ENCODE measurements at regions not wholly inside any gene's neighbourhood (a gene's known extent, or its start where the extent isn't known, plus 50 kb on each side); places are given as distances from the start of the nearest gene placed in this dataset.

DNA sequence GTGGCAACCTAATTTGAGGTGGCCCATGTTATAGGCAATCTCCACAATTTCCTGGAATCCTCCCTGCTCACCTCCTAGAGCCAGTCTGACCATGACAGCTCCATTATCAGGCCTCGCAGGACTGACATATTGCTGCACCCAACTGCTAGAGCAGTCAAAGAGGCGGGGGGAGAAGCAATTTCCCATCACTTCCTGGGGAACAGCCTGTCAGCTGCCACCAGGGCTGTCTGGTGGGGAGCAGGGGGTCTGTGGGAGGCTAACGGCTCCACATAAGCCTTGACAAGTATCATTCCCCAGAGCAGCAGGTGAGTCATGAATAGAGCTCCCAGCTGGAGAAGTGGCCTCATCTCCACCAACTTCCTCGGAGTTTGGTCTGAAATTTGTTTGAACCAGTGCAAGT is 322.9 kb downstream of the MATN1 start:
- DNase-seq: no peak

DNA sequence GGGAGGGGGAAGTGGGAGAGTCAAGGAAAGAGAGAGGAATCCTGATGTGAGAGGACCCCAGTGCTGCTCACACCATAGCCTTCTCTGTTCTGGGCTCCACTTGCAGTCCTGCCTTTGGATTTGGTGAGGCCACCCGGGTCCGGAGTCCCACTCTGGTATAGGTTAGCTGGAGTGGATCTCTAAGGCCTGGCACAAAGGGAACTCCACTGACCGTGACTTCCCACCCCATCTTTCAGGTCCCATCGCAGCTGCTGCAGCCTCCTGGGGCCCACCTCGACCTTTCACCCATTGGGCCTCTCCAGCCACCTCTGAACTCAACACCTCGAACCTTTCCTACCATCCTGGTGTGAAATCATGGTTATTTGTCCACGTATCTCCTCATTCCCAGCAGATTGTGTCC is 324.4 kb downstream of the MATN1 start:
- DNase-seq: no peak

DNA sequence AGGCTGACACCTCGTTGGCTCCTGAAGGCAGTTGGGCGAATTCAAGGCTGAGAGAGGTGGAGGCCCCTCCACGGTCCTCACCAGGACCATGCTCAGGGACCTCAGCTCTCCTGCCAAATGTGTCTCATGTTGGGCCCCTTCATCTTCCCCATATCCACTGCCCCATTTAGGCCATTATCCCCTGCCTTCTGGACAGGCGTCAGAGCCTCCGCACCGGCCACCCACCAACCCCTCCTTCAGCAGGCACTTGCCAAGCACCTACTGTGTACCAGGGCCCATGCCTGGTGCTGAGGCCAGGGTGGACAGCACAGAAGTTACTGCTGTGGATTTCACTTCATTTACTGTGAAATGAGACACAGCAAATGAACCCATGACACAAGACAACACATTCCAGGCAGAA is 325.8 kb downstream of the MATN1 start:
- no peak for DNase-seq

DNA sequence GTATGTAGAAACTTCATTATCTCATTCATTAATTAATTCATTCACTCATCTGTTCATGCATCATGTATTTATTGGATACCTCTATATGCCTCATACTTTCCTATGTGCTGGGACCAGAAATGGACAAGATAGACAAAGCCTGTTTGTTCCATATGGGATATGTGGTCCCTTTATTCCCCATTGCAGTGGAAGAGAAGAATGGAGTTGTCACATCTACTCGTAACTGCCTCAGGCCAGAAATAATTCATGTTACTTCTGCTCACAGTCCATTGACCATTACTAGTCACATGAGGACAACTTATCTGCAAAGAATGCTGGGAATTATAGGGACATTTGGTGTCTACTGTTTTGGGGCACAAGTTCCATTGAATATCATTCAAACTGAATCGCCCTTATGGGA is 327.8 kb downstream of the MATN1 start:
- no peak for DNase-seq

GRCh38 chr1:30388386-30388785 is 335.0 kb downstream of the MATN1 start:
- no peak for DNase-seq

- no peak for DNase-seq
These were observed 337.0 kb downstream of the MATN1 start for GRCh38 chr1:30386156-30386926.

DNA sequence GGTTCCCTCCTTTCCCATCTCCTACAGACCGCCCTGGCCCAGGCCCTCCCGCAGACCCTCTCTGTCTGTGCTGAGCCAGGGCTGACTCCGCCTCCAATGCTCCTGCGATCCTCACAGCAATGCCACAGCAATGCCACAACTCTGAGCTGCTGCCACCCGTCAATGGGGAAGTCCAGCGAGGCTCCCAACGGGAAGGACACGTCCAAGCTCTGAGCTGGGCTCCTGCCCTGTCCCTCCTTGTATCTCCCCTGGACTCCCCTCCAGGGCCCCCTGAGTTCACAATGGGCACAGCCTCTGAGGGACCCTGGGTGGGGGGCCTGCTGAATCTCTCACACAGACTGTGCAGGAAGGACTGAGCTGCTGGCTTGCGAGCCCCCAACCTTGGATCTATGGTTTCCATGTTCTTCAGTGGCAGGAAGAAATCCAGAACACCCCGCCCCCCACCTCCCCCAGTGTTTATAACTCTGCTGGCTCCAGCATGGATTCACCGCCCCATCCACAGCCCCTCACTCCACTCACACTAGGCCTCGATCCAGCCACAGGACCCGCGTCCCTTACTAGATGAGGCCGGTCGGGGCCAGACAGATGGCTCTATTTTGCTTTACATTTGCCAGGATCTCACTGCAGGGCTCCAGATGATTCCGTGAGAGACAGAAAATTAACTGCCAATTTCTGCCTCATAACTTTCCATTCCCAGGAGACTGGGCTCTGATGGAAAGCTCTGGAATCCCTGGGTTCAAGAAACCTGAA is 338.0 kb downstream of the MATN1 start:
- DNase-seq: no peak

- DNase-seq: no peak
These were observed 338.8 kb downstream of the MATN1 start for GRCh38 chr1:30384286-30385245.

DNA sequence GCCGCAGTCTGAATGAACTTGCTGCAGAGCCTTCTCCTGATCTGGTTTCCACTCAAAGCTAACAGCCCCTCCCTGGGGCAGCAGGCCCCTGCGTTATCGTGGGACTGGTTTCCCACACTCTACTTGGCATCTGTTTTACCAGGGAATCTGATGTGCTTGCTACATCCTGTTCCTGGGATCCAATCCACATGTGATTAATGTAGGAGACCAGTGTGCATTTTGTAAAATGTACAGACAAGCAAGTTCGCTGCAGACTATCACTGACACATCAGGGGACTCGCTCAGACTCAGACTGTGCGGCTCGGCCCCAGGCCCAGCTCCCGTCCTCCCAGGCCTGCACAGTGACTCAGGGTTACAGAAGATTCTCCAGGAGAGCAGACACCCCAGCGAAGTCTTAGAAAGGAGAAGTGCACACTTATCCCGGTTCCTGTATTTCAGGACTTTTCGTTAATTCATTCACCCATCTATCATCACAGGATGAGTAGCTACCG is 340.1 kb downstream of the MATN1 start:
- DNase-seq: no peak

DNA sequence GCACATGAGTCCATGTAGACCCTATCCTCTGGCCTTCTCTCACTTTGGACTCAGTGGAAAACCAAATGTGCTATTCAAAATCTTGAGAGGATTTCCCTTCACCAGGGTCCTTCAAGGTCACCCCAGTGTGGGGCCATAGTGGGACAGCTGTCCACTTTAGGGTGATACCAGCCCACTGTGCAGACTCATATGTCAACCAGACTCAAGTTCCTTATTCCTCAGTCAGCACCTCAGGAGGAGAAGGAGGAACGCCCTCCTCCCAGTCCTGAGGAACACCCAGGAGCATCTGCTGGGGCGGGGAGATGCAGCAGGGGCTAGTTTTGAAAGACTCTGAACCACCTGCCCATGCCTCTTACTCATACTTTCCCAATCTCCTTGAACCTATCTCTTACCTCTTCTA is 340.9 kb downstream of the MATN1 start:
- no peak for DNase-seq

DNA sequence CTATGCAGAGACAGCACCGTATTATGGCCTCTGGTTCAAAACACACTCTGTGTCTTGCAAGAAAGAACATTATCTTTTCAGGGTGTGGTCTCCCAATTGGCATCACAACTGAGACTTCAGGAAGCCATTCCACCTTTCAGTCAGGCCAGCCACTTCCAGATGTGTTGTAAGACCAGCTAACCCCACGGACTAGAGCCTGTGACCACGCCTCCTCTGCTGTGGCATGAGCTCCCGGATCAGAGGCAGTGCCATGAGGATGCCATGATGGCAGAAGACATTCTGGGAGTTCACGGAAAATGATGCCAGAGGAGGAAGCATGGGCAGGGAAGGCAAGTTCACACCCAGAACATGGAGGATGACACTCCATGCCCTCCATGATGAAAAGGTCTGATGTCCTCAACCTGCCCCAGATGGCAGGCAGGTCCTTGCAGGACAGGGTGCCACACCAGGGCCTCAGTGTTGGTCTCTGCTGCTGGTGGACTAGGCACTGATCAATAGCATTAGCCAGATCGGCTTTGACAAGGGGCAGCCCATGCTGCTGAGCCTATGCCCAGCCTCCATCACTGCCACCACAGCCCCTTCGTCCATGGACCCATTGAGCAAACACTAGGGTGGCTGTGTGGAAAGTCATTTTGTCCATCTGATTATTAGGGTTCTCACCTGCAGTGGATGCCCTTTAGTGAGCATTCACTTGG is 341.6 kb downstream of the MATN1 start:
- DNase-seq: no peak

- no peak for DNase-seq
These were observed 342.1 kb downstream of the MATN1 start for GRCh38 chr1:30381266-30381665.

- no peak for DNase-seq
These were observed 342.8 kb downstream of the MATN1 start for GRCh38 chr1:30380625-30380984.

- peak; percentile 22 to 64 for DNase-seq
These were observed 343.4 kb downstream of the MATN1 start for GRCh38 chr1:30379684-30380624.

DNA sequence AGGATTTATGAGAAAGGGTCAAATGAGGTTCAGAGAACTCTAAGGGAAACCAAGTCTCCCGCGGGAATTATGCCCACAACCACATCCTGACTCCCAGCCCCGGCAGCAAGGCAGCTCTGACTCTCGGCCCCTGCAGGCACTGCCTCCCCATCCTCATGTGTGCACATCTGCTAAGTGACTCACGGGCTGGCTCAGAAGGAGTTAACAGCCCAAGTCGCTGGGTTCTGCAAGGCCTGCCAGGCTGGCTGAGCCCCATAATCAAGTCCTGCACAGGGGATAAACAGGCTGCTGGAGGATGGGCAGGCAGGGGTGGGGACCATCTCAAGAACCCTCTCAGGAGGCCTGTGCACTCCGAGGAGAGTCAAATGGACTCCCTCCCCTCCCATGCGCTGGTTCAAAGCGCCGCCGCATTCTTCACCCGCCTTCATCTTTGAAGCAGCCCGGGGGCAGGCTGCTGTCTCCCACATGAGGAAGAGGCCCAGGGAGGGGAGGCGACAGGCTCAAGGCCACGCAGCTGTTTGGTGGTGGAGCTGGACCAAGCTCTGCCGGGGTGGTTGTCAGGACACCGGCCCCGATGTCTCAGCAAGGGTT is 344.3 kb downstream of the MATN1 start:
- DNase-seq: no peak

DNA sequence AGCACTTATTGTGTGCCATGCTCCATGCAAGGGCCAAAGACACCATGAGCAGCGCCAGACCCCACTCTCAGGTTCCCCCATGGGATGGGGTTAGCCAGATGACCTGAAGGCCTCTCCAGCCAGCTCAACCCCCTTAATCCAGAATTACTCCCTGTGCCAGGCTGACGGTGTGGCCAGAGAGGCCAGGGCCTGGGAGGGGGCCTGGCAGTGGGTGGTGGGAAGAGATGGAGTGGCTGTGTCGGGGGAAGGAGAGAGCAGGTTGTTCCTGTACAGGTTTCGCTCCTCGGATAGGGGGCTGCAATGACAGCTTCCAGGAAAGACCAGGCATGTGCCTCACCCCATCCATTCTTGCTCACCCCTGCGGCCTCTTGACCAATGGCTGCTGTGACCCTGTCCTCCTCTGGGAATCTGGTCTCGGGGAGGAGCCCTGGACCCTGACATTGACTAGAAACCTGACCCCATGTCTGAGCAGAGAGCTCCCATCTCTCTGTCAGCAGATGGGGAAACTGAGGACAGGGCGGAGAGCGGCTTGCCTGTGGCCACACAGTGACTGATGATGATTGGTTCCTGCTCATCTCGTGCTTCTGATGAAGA is 345.3 kb downstream of the MATN1 start:
- DNase-seq: no peak

GRCh38 chr1:30377230-30378002 is 346.0 kb downstream of the MATN1 start:
- no peak for DNase-seq

DNA sequence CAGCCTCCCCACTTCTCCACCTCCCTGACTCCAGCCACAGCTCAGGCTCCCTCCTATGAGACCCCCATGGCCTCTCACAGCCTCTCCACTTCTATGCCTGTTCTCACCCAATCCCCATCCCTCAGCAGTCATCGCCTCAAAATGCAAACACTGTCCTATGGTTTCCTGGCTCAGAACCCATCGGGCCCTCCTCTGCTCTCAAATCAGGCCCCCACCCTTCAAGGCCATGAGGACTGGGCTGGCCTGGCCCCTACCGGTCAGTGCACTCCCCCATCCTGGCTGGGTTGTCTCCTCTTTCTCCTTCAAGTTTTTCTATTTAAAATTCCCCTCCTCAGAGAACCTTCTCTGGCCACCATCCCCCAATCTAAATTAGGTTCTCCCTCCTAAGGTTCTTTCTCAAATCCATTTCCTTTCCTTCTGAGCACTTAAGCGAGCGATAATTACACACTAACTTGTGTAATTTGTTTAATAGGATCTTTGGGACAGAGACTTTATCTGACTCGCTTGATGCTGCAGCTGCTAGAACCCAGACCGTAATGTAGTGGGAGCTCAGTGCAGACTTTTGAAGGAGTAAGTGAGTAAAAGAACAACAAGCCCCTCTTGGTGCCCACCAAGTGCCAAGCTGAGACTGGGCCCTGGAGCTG is 347.2 kb downstream of the MATN1 start:
- no peak for DNase-seq

DNA sequence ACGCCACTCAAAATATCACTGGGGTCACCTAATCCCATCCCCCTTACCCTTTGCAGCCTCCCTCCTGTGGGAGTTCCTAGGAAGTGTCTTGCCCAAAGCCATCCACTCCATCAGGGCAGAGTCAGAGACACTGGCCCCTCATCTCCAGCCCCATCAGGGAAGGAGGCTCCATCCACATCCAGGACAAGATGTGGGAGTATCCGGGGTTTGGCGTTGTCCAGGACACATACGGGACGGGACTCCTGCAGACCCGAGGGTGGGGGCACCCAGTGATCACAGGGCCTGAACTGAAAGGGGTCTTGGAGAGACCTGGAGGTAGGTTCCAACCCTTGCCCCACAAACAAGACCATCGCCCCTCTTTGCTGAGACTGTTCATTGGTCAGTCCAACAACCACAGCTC is 348.2 kb downstream of the MATN1 start:
- no peak for DNase-seq

Measured in CD4-positive, alpha-beta T cell treated with Interleukin-1 beta for 1 hour (primary cell).